Head of caudate nucleus (tissue), 42 donors: ENCODE measurements at regions not wholly inside any gene's neighbourhood (a gene's known extent, or its start where the extent isn't known, plus 50 kb on each side); places are given as distances from the start of the nearest gene placed in this dataset.
A peak's percentile ranks its signal among the peaks of the same experiment; 100 is the strongest.

Experiments
- DNase-seq, 42 donors: peaks; one replicate each; pipeline versions ENCODE4 v3.0.0 to v3.0.0-alpha.2; 2020 to 2021; ENCODE audit warnings: mixed read lengths in 7 of 42
- intact Hi-C: fragments of 100-400 bp; cut with DNase I; formaldehyde crosslinking; loops from one replicate; pipeline ENCODE4 v1.15.0; 2022

DNA sequence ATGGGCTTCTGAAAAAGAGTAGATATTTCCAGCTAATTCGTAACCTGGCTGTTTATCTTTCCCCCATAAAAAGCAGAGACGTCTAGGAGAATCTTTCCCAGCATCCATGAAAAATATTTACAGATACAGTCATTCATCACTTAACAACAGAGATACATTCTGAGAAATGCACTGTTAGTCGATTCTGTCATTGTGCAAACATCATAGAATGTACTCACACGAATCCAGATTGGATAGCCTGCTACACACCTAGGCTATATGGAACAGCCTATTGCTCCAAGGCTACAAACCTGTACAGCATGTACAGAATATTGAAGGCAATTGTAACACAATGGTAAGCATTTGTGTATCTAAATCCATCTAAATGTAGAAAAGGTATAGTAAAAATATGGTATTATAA is 530.2 kb upstream of the NBEA start:
- intact Hi-C loops = no loop called here
- no peak for DNase-seq

DNA sequence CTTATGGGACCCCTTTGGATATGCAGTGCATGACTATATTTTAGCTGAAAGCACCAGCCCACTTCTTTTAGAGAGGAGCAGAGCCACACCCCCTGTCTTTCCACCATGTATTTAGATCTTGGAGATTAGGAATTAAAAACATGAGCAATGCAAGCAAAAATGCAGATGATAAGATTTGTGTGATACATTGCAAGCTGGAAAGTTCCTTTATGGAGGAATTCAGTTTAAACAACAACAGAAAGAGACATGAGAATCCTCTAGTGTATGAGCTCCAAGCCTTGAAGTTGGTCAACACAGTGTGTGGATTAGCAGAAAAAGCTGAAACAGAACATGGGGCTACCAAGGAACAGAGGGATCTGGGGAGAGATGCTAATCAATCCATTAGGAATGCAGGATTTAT is 529.8 kb upstream of the NBEA start:
- DNase-seq = no peak
- intact Hi-C loops = no loop called here

DNA sequence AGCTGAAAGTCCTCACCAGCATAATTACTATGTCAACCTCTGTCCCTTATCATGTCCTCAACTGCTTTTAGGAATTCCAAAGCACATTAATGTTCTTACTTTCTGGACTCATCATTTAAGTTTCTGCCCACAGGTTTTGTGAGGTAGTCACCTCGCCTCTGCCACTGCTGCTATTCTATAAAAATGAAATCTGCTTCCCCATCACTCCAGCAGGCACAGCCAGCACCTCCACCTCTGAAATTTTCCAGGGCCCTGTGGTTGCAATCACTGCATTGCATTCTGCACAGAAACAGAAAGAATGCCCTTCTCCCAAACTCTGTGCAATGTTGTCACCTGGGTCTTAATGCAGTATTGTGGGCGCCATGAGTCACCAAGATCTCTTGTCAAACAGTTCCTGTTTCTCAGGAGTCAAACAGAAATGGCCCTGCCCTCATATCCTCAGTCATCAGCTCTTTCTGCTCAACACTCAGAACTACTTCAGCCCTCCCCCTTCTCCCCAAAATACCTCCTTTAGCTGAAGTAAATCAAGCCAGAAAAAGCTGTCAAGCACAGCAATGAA is 529.2 kb upstream of the NBEA start:
- intact Hi-C loops = no loop called here
- DNase-seq = peak in 33 of 42 donors; percentile 12 to 84 (median 46)

DNA sequence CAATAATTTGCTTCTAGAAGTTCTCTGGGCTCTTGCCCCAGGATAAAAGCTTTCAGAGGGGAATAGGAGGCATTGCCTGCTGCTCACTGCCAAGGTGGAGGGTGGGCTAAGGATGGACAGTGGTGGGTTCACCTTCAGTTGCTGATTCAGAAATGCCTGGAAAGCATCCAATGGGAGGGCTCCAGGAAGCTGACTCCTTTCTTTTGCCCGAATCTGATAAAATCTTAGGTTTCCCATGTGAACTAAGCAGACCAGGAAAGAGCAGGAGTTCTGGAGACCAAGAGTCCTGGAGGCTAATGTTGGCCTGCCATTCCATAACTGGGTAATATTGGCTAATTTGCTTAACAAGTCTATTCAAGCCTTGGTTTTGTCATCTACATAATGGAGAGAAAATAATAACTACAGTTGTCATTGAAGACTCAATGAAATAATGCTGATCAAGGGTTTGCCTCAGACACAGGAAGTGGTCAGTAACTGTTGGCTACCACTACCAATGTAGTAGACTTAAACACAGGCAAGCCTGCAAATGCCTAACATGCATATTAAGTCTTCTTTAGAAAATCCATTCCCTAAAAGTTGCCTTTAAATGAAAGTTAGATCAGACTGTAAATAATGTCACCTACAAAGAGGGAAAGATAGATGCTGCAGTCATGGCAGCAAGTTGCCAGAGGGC is 528.4 kb upstream of the NBEA start:
- DNase-seq = no peak
- intact Hi-C loops = no loop called here

DNA sequence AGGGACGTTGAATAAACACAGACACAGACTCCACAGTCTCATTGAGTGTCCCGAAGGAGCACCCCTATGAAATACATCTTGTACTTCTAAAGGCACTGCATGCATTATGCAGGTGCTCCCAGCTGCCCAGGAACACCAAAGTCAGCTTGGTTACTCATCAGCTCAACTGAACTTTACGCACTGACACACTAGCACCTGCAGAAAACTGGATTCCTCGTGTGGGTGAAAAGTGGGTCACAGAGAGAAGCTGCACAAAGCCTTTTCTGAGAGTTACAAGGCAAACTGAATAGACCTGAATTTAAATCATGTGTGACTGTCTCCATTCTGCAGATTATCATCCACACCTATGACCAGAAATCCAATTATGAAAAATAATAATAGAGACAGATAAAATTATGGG is 527.5 kb upstream of the NBEA start:
- DNase-seq = peak in 33 of 42 donors; percentile 7 to 80 (median 43)
- intact Hi-C loops = no loop called here

DNA sequence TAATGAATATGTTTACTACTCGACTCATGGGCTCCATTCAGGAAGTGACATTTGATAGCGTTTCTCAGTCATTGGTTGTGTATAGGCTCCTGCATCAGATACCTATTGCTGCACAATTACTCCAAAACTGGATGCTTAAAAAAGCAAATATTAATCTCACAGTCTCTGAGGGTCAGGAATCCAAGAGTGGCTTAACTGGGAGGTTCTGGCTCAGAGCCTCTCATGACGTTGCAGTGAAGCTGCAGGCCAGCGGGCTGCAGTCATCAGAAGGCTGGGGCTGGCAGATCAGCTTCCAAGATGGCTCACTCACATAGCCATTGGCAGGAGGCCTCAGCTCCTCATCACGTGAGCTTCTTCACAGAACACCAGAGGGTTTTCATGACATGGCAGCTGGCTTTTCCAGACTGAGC is 525.1 kb upstream of the NBEA start:
- peak in 19 of 42 donors; percentile 16 to 81 (median 58) for DNase-seq
- intact Hi-C loops = no loop called here

DNA sequence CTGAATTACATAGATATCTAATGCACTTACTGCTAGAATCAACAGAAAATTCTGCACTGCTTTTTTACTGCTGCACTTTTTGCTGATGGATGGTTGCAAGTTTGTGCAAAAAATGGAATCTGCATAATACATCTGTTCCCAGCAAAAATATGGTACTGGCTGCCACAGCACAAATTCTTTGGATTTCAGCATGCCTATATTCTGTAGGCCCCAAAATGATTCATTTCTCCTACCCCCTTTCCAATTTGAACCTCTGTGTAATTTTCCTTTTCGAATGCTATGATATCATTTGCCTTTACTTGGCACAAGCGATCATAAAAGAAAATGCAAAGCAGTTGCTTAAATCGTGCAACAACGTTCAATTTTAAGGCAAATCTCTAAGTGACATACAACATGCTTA is 524.2 kb upstream of the NBEA start:
- no peak for DNase-seq
- intact Hi-C loops = no loop called here

DNA sequence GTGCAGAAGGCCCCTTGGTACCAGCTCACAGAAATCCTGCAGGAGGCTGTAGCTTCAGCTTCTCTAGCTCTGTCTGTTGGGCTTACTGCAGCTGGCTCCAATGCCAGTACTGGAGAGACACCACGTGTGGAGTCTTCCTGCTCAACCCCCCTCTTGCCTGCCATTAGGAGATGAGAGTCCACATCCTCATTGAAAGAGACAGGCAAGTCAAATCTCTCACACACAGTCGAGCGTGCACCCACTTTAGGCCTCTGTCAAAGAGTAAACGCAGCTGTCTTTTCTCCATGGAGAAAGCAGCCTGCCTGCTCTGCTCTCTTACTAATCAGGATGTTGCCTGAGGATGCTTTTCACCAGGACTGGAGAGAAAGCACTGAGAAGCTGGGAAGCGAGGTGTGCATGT is 523.0 kb upstream of the NBEA start:
- intact Hi-C loops = no loop called here
- DNase-seq = peak in 7 of 42 donors; percentile 5 to 41 (median 13)

DNA sequence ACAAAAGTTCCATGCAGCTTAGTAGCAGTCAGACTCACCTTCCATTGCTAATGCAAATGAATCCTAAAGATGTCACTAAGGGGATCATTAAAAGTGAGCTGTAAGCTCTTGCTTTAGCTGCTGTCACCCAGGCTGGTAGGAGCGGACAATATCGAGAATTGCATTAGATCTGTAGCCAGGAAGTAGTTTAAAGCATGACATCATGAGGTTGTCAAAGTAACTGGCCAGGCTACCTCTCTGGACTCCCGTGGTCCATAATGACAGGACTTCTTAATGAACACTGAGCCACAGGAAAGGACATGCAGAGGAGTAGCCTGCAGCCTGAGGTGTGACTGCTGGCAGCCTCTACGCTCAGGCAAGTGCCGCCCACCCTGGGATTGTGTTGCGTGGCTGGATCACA is 522.3 kb upstream of the NBEA start:
- intact Hi-C loops = no loop called here
- no peak for DNase-seq

DNA sequence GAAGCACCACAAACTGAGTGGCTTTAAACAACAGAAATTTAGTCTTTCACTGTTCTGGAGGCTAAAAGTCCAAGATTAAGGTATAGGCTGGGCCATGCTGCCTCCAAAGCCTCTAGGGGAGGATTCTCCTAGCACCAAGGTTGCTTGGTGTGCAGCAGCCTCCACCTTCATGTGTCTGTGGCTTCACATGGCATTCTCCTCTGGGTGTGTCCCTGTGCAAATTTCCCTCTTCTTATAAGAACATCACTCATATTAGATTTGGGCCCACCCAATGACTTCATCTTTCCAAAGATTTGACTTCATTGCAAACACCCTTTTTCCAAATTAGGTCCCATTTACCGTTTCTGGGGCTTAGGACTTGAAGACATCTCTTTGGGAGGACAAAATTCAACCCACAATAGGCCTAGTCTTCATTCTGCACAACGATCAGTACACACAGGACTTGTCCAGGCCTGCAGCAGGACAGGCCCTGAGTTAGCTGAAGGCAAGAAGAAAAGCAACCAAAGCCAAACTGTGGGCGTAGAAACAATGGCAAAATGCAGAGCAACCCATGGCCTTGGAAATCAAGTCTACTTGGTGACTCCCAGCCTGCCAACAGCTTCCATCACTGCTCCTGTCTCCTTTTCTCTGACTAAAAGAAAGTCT is 521.2 kb upstream of the NBEA start:
- intact Hi-C loops = no loop called here
- DNase-seq = no peak

DNA sequence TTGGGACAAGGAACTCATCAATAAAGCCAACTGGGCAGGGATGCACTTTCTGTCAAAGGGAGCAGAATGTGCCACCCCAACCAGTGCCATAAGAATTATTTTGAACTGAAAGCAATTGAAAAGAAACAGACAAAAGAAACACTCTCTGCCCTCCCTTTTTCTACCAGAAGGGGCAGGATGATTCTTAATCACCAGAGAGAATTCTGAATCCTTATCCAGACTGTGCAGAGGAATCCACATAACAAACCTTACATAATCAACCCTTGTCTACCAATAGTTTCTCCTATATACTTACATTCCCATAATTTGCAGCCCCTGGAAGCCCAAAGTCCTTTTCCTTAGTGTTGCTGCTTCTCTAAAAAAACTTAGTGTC is 520.7 kb upstream of the NBEA start:
- no peak for DNase-seq
- intact Hi-C loops = no loop called here

DNA sequence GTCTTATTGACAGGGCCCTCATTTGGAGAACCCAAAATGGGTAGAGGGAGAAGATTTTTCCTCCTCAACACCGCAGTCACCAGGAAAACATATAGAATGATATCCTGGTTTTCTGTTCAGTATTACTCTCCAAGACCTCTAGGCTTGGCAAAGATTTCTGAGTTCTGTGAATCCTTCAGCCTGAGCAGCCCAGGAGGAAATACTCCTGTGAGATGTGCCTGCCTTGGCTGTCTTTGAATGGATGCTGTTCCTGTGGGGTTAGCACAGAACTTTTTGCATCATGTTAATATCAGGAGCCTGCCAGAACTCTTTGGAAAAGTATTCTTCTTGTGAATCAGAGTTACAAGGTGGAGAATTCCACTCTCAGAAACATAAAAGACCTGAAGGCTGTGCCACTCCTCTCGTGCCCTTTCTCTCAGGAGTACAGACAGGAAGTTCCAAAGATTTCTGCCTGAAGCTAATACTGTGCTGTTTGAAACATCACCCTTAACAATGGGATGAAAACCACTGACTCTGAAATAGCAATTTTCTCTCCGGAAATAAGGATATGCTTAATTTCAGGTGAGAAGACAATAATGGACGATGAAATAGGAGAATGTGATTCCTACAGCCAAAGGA is 520.1 kb upstream of the NBEA start:
- intact Hi-C loops = no loop called here
- no peak for DNase-seq

DNA sequence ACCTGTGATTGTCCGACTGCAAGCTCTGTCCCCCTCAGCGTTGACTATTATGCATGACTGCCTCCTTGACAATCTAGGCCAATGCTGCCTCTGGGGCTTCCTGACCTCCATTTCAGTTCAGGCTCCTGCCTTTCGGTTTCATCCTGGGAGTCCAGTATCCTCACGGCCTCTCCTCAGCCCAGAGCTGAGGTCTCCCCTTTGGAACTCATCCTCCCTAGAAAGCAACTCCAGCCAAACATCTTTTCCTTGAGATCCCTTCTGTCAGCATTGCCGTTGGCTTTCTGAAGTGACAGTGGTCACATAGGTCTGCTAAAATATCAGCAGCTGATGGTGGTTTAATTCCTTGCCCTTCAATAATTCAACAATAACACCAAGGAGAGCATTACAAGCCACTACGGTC is 519.1 kb upstream of the NBEA start:
- DNase-seq = no peak
- intact Hi-C loops = no loop called here

DNA sequence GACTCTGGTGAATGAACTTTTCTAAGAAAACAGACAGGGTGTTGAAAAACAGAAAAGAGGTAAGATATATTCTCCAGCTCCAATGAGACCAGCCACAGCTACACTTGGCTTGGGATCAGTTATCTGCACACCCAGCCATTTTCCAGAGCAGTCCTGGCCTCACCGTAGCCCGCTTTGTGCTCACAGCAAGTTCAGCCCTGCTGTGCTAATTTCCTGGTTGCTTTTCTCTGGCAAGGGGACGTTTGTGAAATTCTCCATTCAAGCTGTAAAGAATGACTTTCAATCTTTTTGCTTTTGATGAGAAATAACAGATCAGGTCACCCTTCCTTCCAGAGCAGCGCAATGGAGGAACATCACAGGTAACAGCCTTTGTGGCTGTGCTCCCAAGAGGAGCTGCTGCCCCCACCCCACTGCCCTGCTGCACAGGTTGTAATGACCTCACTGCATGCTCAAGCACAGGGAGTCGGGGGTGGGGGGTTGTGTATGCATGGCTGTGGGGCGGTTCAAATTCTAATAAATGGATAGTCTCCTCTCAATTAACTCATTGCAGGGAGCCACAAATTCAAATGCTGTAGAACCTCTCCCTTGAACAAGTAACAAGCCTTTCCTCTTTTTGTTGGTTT is 516.6 kb upstream of the NBEA start:
- intact Hi-C loops = no loop called here
- no peak for DNase-seq

DNA sequence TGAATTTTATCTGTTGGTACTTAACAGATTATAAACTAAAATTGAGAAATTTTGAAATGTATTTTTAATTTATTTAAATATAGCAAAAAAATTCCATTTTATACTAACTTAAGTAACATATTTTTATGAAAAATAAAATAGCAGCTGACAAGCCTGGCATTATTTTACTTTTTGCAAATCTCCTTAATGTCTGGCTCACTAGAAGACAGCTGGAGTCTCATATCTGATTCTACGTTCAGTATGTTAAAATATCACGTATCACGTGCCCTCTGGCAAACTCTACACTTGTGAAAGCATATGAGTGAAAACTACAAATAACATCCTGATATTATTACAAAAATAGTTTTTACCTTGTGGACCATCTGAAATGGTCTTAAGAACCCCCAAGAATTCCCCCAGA is 513.2 kb upstream of the NBEA start:
- no peak for DNase-seq
- intact Hi-C loops = no loop called here

DNA sequence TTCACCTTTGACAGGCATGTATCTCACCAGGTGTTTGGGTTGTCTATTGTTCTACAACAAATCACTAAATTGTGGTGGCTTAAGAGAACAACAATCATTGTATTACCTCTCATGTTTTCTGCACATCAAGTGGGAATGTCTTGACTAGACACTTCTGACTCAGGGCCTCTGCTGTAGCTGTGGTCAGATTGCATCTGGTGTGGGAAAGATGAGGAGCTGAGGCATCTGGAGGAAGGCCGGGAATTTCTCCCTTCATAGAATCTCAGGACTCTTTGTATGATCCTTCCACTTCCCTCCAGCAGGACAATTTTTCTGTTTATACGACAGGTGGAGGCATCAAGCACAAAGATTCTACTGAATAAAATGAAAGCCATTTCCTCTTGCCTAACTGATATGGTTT is 511.8 kb upstream of the NBEA start:
- intact Hi-C loops = no loop called here

DNA sequence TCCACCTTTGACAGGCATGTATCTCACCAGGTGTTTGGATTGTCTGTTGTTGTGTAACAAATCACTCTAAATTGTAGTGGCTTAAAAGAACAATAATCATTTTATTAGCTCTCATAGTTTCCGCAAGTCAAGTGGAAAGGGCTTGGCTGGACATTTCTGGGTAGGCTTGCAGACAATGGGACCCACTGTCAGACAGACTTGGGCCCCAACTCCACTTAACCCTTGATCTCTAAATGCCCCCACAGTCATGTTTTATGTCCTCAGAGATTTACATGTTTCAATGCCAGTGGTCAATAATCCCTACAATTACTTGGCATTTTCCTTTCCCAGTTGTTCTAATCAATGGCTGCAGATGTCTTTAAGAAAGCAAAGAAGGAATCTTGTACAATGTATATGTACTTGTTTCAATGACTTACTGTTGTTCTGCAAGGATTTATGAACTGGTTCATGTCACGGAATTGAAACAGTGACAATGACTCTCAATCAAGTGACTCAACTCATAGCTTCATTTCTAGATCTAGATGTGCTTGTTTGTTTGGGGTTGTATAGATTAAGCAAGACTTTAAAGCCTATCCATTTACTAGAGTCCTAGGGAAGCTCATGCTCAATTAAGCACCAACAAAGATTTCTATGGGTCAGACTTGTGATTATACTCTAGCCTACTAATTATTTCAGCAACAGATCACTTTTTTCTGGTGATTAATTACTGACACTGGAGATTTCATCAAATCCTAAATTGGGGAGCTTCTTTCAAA is 510.1 kb upstream of the NBEA start:
- no peak for DNase-seq

More for the DNA sequence above, 511.8 kb upstream of the NBEA start:
- no peak for DNase-seq

DNA sequence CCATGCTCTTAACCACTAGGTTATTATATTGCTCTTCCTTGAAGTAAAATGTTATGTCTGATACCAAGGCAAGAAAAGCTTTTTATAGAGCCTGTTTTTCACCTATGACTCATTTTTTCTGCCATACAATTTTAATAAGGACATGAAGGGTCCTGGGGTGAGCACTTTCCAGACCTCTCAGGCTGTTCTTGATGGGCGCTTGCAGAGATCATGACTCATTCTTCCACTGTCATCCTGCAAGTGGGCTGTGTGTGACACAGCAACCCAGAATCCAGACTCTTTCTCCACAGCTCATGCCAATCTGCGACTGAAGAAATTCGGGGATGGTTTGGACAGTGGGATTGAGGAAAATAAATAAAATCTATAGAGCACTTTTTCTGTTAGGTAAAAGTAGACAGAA is 506.7 kb upstream of the NBEA start:
- intact Hi-C loops = no loop called here
- peak in 19 of 42 donors; percentile 12 to 70 (median 26) for DNase-seq

More for the DNA sequence above, 510.1 kb upstream of the NBEA start:
- intact Hi-C loops = no loop called here

DNA sequence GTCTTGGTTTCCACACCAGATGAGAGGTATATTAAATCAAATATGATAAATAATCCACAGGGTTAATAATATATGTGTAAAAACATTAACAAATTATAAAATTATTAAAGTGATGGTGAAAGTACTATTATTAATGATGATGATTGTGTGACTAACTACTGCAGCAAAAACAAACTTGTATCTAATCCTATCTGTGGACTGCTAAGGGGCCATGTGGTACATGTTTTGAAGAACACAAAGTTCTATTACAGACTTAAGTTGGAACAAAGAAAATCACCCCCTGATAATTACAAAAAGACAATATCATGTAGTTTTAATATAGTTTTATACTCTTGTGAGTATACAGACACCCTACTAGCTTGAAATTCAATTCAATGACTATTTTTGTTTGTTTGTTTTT is 504.2 kb upstream of the NBEA start:
- no peak for DNase-seq
- intact Hi-C loops = no loop called here
